SH-SY5Y (cell line): ENCODE measurements at regions not wholly inside any gene's neighbourhood (a gene's known extent, or its start where the extent isn't known, plus 50 kb on each side); places are given as distances from the start of the nearest gene placed in this dataset.

ENCODE experiments used
- GATA2 ChIP-seq: IDR thresholded peaks from 2 replicates; pipeline ENCODE4 v1.6.1; 2011; ENCODE audit warnings: mild to moderate bottlenecking, low read depth, low read length
- GATA3 ChIP-seq: IDR thresholded peaks from 2 replicates; pipeline ENCODE4 v1.6.1; 2011; ENCODE audit warnings: low read depth, mild to moderate bottlenecking, low read length, moderate library complexity

DNA sequence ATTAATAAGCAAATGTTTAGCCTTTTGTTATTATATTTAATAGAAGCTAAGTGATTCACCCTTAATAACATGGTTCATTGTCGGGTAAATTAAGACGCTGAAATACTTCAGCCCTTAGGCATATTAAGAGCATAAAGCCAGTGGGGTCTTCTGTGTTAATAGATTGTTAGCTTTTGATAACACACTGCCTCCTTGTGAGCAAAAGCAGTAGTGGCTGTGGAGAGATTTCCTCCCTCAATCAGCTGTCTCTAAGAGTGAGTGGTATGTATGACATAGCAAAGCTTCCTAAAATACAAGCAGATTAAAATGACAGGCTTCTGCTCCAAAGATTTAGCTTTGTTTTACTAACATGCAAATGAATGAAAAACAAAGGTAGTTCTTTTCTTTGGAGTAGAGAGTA lies 143.7 kb upstream of the SYT4 start:
- TF ChIP-seq GATA2 (no peak), GATA3 (no peak)
